ENCODE measurements at regions not wholly inside any gene's neighbourhood (a gene's known extent, or its start where the extent isn't known, plus 50 kb on each side); places are given as distances from the start of the nearest gene placed in this dataset.

DNA sequence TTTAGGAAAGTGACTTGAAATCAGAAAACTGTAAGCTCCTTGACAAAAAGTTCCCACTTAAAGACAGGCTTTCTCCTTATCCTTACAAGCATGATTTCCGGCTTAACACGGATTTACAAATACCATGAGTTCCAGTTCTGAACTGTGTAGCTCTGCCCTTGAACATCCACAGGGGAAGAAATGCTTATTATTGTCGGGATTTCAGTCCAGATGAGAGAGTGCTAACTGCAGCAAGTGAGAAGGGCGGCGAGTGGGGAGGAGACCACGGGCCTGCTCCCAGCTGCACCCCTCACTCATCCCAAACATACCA is 73.1 kb downstream of the LRRC30 start:
- Histone ChIP-seq H3K4me3 (ENCODE audit: low read length) (no peak overlapping the region), H2AFZ (ENCODE audit: low read length) (no peak overlapping the region), H4K20me1 (ENCODE audit: low read length) (no peaks in the 10 kb centered on the region), H3K4me1 (ENCODE audit: insufficient read depth, low read length) (peaks cover 5% of the 10 kb centered on the region; the same call in 1 of the 2 replicates), H3K36me3 (ENCODE audit: low read depth, low read length) (no peaks in the 10 kb centered on the region), H3F3A (ENCODE audit: low read length, unreplicated experiment) (no peaks in the 10 kb centered on the region), H3K9me3 (ENCODE audit: low read length) (no peaks in the 10 kb centered on the region), H3K4me2 (ENCODE audit: low read length) (no peak overlapping the region), H3K27ac (ENCODE audit: low read length) (no peak overlapping the region), H3K9ac (ENCODE audit: low read length) (no peak overlapping the region), H3K27me3 (ENCODE audit: low read length) (no peaks in the 10 kb centered on the region), H3K79me2 (ENCODE audit: low read length) (no peaks in the 10 kb centered on the region), H3K9me2 (replicated peaks; ENCODE audit: low read length) (no peaks in the 10 kb centered on the region)
- ChIA-PET CTCF (no interaction called here), POLR2A (ENCODE audit: unreplicated experiment) (no interaction called here)
- TF ChIP-seq, protein P1, sequence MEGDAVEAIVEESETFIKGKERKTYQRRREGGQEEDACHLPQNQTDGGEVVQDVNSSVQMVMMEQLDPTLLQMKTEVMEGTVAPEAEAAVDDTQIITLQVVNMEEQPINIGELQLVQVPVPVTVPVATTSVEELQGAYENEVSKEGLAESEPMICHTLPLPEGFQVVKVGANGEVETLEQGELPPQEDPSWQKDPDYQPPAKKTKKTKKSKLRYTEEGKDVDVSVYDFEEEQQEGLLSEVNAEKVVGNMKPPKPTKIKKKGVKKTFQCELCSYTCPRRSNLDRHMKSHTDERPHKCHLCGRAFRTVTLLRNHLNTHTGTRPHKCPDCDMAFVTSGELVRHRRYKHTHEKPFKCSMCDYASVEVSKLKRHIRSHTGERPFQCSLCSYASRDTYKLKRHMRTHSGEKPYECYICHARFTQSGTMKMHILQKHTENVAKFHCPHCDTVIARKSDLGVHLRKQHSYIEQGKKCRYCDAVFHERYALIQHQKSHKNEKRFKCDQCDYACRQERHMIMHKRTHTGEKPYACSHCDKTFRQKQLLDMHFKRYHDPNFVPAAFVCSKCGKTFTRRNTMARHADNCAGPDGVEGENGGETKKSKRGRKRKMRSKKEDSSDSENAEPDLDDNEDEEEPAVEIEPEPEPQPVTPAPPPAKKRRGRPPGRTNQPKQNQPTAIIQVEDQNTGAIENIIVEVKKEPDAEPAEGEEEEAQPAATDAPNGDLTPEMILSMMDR (conservative IDR thresholded peaks at IDR 0.05; ENCODE audit: low read depth, low read length) = no peak
- no peak for TF ChIP-seq EZH2 (IDR thresholded peaks at IDR 0.05; ENCODE audit: low read length, unreplicated experiment)
- no peak for TF ChIP-seq EZH2phosphoT487 (IDR thresholded peaks at IDR 0.05; ENCODE audit: borderline replicate concordance, low read length)
- intact Hi-C loops (cut with micrococcal nuclease) = no loop called here
- ATAC-seq (no peak), DNase-seq (no peak)
- no TSS peak for BruUV-seq (replicated peaks)

DNA sequence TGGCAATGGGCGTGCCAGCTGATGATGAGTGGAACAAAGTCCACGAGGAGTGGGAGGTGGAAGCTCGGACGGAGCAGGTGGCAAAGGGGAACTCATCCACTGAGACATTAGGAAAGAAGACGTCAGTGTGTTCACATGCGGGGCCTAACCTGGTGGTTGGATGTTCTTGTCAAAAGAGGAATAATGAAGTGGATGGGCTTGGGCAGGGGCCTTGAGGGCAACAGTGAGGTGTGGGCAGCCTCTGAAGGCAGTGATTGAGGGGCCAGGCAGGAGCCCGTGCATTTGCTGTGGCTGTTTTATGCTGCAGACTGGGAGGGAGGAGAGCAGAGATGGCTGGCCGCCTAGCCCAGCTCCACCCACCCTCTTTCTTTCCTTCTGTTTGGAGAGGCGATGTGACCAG is 74.5 kb downstream of the LRRC30 start:
- H3K9me2 ChIP-seq (replicated peaks; ENCODE audit: low read length) = no peaks in the 10 kb centered on the region
- no peak overlapping the region for H3K27ac ChIP-seq (ENCODE audit: low read length)
- no peaks in the 10 kb centered on the region for H3K79me2 ChIP-seq (ENCODE audit: low read length)
- no peaks in the 10 kb centered on the region for H4K20me1 ChIP-seq (ENCODE audit: low read length)
- no peaks in the 10 kb centered on the region for H3K27me3 ChIP-seq (ENCODE audit: low read length)
- no peak overlapping the region for H3K4me2 ChIP-seq (ENCODE audit: low read length)
- peaks cover 5% of the 10 kb centered on the region; the same call in 1 of the 2 replicates for H3K4me1 ChIP-seq (ENCODE audit: insufficient read depth, low read length)
- no peaks in the 10 kb centered on the region for H3K9me3 ChIP-seq (ENCODE audit: low read length)
- no peak overlapping the region for H3K9ac ChIP-seq (ENCODE audit: low read length)
- ATAC-seq = no peak
- H3K4me3 ChIP-seq (ENCODE audit: low read length) = no peak overlapping the region
- no peaks in the 10 kb centered on the region for H3F3A ChIP-seq (ENCODE audit: low read length, unreplicated experiment)
- intact Hi-C loops (cut with micrococcal nuclease) = no loop called here
- CTCF ChIA-PET = no interaction called here
- no peaks in the 10 kb centered on the region for H3K36me3 ChIP-seq (ENCODE audit: low read depth, low read length)
- POLR2A ChIA-PET (ENCODE audit: unreplicated experiment) = no interaction called here
- no peak for DNase-seq
- TF ChIP-seq, protein P1 (conservative IDR thresholded peaks at IDR 0.05; ENCODE audit: low read depth, low read length) = no peak
- no peak for TF ChIP-seq EZH2 (IDR thresholded peaks at IDR 0.05; ENCODE audit: low read length, unreplicated experiment)
- no TSS peak for BruUV-seq (replicated peaks)
- no peak overlapping the region for H2AFZ ChIP-seq (ENCODE audit: low read length)

DNA sequence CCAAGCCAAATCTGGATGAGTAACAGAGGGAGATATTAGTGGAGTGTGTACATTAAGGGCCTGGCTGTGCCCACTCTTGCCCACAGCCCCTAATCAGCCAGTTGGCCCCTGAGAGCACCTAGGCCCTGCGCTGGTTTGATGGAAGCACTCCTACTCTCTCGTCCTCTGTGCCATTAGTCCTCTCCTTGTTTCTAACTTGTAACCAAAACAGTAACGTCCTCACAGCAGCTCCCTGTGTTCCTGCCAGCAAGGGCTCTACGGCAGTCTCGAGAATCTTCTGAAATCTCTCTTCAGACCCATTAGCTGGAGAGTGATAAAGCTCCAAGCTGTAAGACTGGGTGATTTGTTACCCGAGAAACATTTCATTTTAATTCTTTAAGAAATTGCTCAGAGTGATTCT is 76.1 kb downstream of the LRRC30 start:
- ATAC-seq (no peak), DNase-seq (no peak)
- Histone ChIP-seq H3F3A (ENCODE audit: low read length, unreplicated experiment) (no peaks in the 10 kb centered on the region), H3K9ac (ENCODE audit: low read length) (no peak overlapping the region), H2AFZ (ENCODE audit: low read length) (no peak overlapping the region), H3K4me2 (ENCODE audit: low read length) (no peak overlapping the region), H4K20me1 (ENCODE audit: low read length) (no peaks in the 10 kb centered on the region), H3K9me3 (ENCODE audit: low read length) (no peaks in the 10 kb centered on the region), H3K27ac (ENCODE audit: low read length) (no peak overlapping the region), H3K36me3 (ENCODE audit: low read depth, low read length) (no peaks in the 10 kb centered on the region), H3K4me1 (ENCODE audit: insufficient read depth, low read length) (no peaks in the 10 kb centered on the region), H3K9me2 (replicated peaks; ENCODE audit: low read length) (no peaks in the 10 kb centered on the region), H3K27me3 (ENCODE audit: low read length) (no peaks in the 10 kb centered on the region), H3K4me3 (ENCODE audit: low read length) (no peak overlapping the region), H3K79me2 (ENCODE audit: low read length) (no peaks in the 10 kb centered on the region)
- ChIA-PET POLR2A (ENCODE audit: unreplicated experiment) (no interaction called here), CTCF (no interaction called here)
- BruUV-seq (replicated peaks) = no TSS peak
- intact Hi-C loops (cut with micrococcal nuclease) = no loop called here
- TF ChIP-seq, protein P1 (conservative IDR thresholded peaks at IDR 0.05; ENCODE audit: low read depth, low read length) = no peak
- TF ChIP-seq EZH2 (IDR thresholded peaks at IDR 0.05; ENCODE audit: low read length, unreplicated experiment) = no peak
